ENCODE measurements at regions not wholly inside any gene's neighbourhood (a gene's known extent, or its start where the extent isn't known, plus 50 kb on each side); places are given as distances from the start of the nearest gene placed in this dataset.

DNA sequence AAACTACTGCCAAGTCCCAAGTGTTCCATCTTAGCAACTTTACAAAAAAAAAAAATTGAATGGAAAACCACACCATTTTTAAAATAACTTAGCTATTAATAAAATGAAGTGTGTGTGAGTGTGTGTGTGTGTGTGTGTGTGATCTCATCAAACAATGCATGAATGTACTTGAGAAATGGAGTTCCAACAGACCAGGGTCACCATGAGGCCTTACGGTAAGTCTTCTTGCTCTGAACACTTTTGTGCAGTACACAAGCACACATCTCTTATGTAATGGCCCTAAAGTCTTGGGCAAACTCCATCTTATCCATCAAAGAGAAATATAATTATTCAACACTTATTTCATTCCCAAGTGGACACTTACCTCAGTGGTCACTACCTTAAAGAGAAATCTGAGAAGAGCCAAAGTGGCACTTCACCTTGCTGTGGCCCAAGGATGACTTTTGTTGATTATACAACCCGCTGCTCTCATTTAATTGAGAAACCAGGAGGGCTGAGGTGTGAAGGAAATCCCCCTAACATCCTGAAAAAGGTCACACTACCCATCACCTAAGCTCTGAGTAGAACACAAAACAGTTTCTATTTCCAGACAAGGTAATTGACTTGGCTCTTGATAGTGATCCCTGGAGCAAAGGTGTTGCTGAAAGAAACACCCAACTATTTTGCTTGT is 96.5 kb upstream of the PRDX4 start (continued):
- TF ChIP-seq, protein P1, sequence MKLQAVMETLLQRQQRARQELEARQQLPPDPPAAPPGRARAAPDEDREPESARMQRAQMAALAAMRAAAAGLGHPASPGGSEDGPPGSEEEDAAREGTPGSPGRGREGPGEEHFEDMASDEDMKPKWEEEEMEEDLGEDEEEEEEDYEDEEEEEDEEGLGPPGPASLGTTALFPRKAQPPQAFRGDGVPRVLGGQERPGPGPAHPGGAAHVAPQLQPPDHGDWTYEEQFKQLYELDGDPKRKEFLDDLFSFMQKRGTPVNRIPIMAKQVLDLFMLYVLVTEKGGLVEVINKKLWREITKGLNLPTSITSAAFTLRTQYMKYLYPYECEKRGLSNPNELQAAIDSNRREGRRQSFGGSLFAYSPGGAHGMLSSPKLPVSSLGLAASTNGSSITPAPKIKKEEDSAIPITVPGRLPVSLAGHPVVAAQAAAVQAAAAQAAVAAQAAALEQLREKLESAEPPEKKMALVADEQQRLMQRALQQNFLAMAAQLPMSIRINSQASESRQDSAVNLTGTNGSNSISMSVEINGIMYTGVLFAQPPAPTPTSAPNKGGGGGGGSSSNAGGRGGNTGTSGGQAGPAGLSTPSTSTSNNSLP (IDR thresholded peaks at IDR 0.05; ENCODE audit: low read depth, low read length): no peak
- TF ChIP-seq, protein P2, sequence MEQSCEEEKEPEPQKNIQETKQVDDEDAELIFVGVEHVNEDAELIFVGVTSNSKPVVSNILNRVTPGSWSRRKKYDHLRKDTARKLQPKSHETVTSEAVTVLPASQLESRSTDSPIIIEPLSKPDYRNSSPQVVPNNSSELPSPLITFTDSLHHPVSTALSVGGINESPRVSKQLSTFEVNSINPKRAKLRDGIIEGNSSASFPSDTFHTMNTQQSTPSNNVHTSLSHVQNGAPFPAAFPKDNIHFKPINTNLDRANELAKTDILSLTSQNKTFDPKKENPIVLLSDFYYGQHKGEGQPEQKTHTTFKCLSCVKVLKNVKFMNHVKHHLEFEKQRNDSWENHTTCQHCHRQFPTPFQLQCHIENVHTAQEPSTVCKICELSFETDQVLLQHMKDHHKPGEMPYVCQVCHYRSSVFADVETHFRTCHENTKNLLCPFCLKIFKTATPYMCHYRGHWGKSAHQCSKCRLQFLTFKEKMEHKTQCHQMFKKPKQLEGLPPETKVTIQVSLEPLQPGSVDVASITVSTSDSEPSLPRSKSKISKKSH (CRISPR knock-in tag; IDR thresholded peaks at IDR 0.05; ENCODE audit: borderline replicate concordance): no peak
- no peak for TF ChIP-seq ZSCAN25 (CRISPR knock-in tag; IDR thresholded peaks at IDR 0.05)
- no peak for TF ChIP-seq ZNF333 (CRISPR knock-in tag; IDR thresholded peaks at IDR 0.05; ENCODE audit: borderline replicate concordance)

DNA sequence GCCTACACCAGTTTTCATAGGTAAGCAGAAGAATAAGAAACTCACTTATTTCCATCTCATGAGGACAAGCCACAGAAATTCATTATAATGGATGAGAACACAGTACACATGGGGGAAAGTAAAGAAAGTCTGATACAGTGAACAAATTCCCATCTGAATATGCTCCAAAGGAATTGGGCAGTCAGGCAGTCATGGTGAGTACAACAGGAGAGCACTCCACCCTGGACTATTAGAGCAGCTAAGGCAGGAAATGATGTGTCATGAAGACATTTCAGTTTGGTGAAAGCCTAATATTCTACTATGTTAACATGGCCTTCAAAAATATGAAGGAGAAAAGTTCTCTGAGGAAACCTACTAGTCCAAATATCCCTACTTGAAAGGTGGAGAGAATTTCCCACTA is 92.0 kb upstream of the PRDX4 start:
- FAIRE-seq: no peak
- no peak for DNase-seq (ENCODE audit: low spot score)
- H3K36me3 ChIP-seq (replicated peaks in 1 of 2; ENCODE audit: control insufficient read depth in 1 of 2, insufficient read depth in 2 of 2, low read length in 2 of 2): no peaks in the 10 kb centered on the region
- no TSS peak for BruUV-seq (replicated peaks)
- no peak for ATAC-seq
- H3K27ac ChIP-seq (ENCODE audit: extremely low read length, insufficient read depth, low read length): no peak overlapping the region
- no peak overlapping the region for H3K4me3 ChIP-seq (replicated peaks in 1 of 3; ENCODE audit: insufficient read depth in 1 of 3, low read depth in 2 of 3, low read length in 3 of 3)
- H3K27me3 ChIP-seq (ENCODE audit: control insufficient read depth in 1 of 2, insufficient read depth in 2 of 2, low read length in 2 of 2): no peaks in the 10 kb centered on the region
- no peak overlapping the region for H2AFZ ChIP-seq (ENCODE audit: low read length)
- H3K4me2 ChIP-seq (ENCODE audit: low read depth, low read length): no peak overlapping the region
- H3K4me1 ChIP-seq (ENCODE audit: insufficient read depth, low read length): no peaks in the 10 kb centered on the region
- in situ Hi-C loops (cut with HindIII; ENCODE audit: extremely low pct_ligation_motif_present, low pct_unique_long_range_greater_than_20kb): no loop called here
- ChIA-PET POLR2A (no interaction called here), CTCF (ENCODE audit: low intra/inter-chr PET ratio, low total read pairs) (no interaction called here)
- H3K9me3 ChIP-seq (ENCODE audit: low read length): no peaks in the 10 kb centered on the region
- no peaks in the 10 kb centered on the region for H4K20me1 ChIP-seq (ENCODE audit: insufficient read depth, low read length)
- intact Hi-C loops (cut with micrococcal nuclease; ENCODE audit: unreplicated experiment): no loop called here
- no peaks in the 10 kb centered on the region for H3K79me2 ChIP-seq (ENCODE audit: insufficient read depth, low read length)
- H3K9ac ChIP-seq (ENCODE audit: insufficient read depth, low read depth, low read length): no peak overlapping the region
- no peak for TF ChIP-seq ZNF329 (CRISPR knock-in tag; IDR thresholded peaks at IDR 0.05; ENCODE audit: low read depth)
- no peak for TF ChIP-seq ONECUT2 (CRISPR knock-in tag; IDR thresholded peaks at IDR 0.05)
- TF ChIP-seq SYNCRIP (IDR thresholded peaks at IDR 0.05; ENCODE audit: insufficient read depth, low read depth, low read length): no peak
- TF ChIP-seq HNRNPK (IDR thresholded peaks at IDR 0.05; ENCODE audit: low read depth, low read length, poor library complexity, severe bottlenecking): no peak
- no peak for TF ChIP-seq ZNF232 (CRISPR knock-in tag; IDR thresholded peaks at IDR 0.05; ENCODE audit: borderline replicate concordance)
- TF ChIP-seq, protein P3, sequence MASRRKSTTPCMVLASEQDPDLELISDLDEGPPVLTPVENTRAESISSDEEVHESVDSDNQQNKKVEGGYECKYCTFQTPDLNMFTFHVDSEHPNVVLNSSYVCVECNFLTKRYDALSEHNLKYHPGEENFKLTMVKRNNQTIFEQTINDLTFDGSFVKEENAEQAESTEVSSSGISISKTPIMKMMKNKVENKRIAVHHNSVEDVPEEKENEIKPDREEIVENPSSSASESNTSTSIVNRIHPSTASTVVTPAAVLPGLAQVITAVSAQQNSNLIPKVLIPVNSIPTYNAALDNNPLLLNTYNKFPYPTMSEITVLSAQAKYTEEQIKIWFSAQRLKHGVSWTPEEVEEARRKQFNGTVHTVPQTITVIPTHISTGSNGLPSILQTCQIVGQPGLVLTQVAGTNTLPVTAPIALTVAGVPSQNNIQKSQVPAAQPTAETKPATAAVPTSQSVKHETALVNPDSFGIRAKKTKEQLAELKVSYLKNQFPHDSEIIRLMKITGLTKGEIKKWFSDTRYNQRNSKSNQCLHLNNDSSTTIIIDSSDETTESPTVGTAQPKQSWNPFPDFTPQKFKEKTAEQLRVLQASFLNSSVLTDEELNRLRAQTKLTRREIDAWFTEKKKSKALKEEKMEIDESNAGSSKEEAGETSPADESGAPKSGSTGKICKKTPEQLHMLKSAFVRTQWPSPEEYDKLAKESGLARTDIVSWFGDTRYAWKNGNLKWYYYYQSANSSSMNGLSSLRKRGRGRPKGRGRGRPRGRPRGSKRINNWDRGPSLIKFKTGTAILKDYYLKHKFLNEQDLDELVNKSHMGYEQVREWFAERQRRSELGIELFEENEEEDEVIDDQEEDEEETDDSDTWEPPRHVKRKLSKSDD (CRISPR knock-in tag; IDR thresholded peaks at IDR 0.05; ENCODE audit: low read depth): no peak
- TF ChIP-seq, protein P4, sequence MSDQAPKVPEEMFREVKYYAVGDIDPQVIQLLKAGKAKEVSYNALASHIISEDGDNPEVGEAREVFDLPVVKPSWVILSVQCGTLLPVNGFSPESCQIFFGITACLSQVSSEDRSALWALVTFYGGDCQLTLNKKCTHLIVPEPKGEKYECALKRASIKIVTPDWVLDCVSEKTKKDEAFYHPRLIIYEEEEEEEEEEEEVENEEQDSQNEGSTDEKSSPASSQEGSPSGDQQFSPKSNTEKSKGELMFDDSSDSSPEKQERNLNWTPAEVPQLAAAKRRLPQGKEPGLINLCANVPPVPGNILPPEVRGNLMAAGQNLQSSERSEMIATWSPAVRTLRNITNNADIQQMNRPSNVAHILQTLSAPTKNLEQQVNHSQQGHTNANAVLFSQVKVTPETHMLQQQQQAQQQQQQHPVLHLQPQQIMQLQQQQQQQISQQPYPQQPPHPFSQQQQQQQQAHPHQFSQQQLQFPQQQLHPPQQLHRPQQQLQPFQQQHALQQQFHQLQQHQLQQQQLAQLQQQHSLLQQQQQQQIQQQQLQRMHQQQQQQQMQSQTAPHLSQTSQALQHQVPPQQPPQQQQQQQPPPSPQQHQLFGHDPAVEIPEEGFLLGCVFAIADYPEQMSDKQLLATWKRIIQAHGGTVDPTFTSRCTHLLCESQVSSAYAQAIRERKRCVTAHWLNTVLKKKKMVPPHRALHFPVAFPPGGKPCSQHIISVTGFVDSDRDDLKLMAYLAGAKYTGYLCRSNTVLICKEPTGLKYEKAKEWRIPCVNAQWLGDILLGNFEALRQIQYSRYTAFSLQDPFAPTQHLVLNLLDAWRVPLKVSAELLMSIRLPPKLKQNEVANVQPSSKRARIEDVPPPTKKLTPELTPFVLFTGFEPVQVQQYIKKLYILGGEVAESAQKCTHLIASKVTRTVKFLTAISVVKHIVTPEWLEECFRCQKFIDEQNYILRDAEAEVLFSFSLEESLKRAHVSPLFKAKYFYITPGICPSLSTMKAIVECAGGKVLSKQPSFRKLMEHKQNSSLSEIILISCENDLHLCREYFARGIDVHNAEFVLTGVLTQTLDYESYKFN (CRISPR knock-in tag; conservative IDR thresholded peaks at IDR 0.05): no peak
- TF ChIP-seq ZNF264 (CRISPR knock-in tag; IDR thresholded peaks at IDR 0.05): no peak

Data from HepG2 (cell line).